22Rv1 (cell line): ENCODE measurements at regions not wholly inside any gene's neighbourhood (a gene's known extent, or its start where the extent isn't known, plus 50 kb on each side); places are given as distances from the start of the nearest gene placed in this dataset.
"Not testable (repeated sequence)": the region's sequence is repeated elsewhere in the genome, so short reads cannot be mapped to it uniquely, and the experiment has no call there.

Experiments used
- H3K27ac ChIP-seq: fragments of 450-650 bp; 2 replicates; pipeline ENCODE4 v1.5.1; 2017
- CTCF ChIP-seq: fragments of 450-650 bp; IDR thresholded peaks from 2 replicates; pipeline ENCODE4 v1.5.1; 2017; ENCODE audit warnings: mild to moderate bottlenecking
- ZFX ChIP-seq: fragments of 450-650 bp; IDR thresholded peaks from 2 replicates; pipeline ENCODE4 v1.6.1; 2017; ENCODE audit warnings: antibody characterized with exemption, borderline replicate concordance

GRCh38 chr12:131318045-131318685 is 364.5 kb downstream of the ADGRD1 start:
- no peak overlapping the region for H3K27ac ChIP-seq
- no peak for TF ChIP-seq ZFX
- no peak for TF ChIP-seq CTCF

DNA sequence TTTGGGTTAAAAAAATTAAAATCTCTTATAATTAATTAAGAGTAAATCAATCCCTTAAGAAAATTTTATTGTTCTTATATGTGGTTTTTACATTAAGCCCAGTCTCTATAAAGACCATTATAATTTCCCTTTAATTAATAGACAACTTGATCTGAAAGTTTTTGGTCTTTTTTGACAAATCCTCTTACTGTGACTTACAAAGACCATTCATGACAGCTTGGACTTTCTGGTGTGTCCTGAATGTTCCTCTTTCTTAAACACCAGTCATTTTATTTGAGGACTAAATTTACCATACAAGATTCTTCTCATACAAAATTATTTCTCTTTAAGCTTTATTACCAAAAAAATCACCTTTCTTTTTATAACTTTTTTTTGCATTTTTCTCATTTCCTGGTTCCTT is 368.3 kb downstream of the ADGRD1 start:
- no peak overlapping the region for H3K27ac ChIP-seq
- TF ChIP-seq ZFX (no peak), CTCF (no peak)

DNA sequence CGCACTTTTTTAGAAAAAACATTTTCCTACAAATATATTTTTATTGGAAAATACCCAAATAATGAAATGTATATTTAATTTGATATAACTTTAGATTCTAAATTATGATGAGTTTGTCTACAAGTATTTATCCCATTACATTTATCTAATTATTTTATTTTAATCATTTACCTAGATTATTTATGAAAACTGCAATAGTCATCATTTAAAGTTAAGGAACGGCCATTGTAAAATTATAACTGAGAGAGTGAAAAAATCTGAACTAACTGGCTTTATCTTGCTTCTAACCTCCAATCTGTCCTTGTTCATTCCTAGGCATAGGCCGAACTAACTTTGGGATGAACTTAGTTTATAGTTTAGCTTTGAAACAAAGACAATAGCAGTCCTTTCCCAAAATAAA is 368.8 kb downstream of the ADGRD1 start:
- not testable (repeated sequence) for H3K27ac ChIP-seq

DNA sequence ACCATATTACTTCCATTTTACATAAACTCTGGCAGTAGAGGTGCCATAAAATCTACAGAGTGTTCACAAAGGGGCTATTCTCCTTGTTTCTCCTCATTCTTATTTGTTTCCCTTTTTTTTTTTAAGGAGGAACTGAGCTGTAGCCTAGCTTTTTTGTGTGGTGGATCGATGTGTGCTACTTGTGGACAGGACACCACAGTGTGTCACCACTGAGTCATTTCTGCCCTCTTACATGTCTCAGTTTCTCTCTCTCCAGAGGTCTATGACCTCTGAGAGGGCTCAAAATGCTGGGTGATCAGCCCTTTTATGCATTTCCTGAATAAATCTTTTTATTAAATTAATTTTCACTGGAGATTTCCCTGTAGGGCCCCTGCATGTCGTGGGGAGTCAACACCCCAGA is 370.2 kb downstream of the ADGRD1 start:
- TF ChIP-seq ZFX (no peak), CTCF (no peak)
- H3K27ac ChIP-seq, result no peak overlapping the region

- TF ChIP-seq CTCF, result no peak
- no peak for TF ChIP-seq ZFX
- H3K27ac ChIP-seq, result no peak overlapping the region
Observed at GRCh38 chr12:131327521-131328488, 374.1 kb downstream of the ADGRD1 start.

DNA sequence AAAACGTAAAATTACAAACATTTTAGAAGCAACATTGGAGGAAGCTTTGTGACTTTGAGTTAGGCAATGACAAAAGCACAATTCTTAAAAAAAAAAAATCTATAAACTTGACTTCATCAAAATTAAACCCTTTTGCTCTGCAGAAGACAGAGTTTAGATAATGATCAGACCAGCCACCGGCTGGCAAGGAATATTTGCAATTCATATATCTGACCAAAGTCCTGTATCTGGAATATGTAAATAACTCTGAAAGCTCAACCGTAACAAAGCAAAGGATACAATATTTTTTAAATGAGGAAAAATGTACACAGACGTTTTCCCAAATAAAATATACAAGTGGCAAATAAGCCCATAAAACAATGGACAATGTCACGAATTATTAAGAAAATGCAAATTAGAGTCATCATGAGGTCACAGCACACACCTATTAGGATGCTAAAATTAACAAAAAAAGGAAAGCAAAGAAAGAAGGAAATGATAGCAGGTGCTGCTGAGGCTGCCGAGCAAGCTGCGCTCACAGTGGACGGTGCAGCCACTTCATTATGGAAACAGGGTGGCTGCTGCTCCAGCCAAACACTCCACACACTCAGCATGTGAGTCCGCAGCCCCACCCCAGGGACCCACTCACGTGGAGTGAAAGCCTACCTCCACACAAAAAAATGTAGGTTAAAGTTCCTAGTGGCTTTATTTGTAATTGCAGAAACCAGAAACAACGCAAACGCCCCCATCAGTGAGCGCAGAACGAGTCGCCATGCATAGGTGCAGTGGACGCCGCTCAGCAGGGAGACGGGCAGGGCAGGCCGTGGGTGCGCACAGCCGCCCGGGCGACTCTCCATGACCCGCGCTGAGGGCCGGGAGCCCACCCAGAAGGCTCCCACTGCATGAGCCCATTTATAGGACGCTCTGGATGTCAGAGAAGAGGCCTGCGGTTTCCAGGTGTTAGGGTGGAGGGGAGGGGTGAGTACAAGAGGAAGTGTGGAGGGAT is 375.4 kb downstream of the ADGRD1 start:
- not testable (repeated sequence) for H3K27ac ChIP-seq

DNA sequence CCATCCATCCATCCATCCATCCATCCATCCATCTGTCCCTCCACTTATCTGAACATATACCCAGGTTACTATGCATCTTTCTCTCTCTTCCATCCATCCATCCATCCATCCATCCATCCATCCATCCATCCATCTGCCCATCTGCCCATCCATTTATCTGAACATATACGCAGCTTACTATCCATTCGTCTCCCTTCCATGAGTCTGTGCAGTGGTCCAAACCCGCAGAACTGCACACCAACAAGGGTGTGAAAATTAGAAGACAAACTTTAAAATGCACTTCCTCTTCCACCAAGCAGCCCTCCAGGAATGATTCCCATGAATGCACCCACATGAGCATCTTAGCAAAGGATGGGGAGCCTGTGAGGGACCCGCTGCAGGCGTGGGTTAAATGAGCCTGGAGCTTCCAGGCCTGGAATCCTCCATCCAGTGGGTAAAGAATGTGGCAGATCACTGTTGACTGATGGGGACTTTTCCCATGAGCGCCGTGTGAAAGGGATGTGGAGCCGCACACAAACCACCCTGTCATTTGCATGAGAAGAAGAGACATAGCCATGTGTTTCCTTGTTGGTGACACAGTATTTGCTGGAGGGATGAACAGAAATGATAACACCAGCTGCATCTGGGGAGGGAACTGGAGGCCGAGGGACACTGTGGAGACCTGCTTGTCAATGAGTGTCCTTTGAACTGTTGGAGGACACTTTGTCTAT is 376.6 kb downstream of the ADGRD1 start:
- TF ChIP-seq CTCF, result no peak
- TF ChIP-seq ZFX, result no peak
- no peak overlapping the region for H3K27ac ChIP-seq
